Stromal cell of bone marrow (primary cell): ENCODE measurements at regions not wholly inside any gene's neighbourhood (a gene's known extent, or its start where the extent isn't known, plus 50 kb on each side); places are given as distances from the start of the nearest gene placed in this dataset.

ENCODE experiments used
- DNase-seq: peaks from one replicate; pipeline ENCODE4 v3.0.0-alpha.2; 2012; ENCODE audit warnings: low read depth

GRCh38 chr5:160175438-160176218 is 53.7 kb upstream of the FABP6 start:
- no peak for DNase-seq

GRCh38 chr5:160174780-160175437 is 54.4 kb upstream of the FABP6 start:
- no peak for DNase-seq

- no peak for DNase-seq
Measured at GRCh38 chr5:160174290-160174689, 55.0 kb upstream of the FABP6 start.

- DNase-seq: no peak
Measured at GRCh38 chr5:160171666-160172065, 52.4 kb upstream of the PWWP2A start.

- peak; percentile 92 for DNase-seq
Measured at GRCh38 chr5:160169326-160169725, 50.1 kb upstream of the PWWP2A start.
